GM04504 (cell line): ENCODE measurements at regions not wholly inside any gene's neighbourhood (a gene's known extent, or its start where the extent isn't known, plus 50 kb on each side); places are given as distances from the start of the nearest gene placed in this dataset.

Experiments used
- DNase-seq: peaks from one replicate; pipeline ENCODE4 v3.0.0-alpha.2; 2012; ENCODE audit warnings: low read depth

DNA sequence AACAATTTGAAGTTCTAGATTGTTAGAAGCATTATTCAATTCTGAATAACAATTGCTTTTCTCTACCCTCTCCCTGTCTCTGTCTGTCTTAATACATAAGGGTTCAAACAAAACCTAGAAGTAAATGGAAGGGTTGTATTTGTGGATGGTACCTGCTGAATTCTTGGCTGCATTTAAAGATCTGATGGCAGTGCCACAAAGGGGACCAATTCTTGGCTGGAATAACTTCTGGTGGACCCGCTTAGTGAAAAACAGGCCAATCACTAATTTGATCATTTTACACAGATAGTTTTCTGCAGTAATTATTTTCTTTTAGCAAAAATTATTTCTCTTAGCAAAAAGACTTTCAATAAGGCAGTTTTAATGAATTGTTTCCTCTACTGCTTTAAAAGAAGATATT, 353.5 kb downstream of the MYCN start:
- DNase-seq = no peak

DNA sequence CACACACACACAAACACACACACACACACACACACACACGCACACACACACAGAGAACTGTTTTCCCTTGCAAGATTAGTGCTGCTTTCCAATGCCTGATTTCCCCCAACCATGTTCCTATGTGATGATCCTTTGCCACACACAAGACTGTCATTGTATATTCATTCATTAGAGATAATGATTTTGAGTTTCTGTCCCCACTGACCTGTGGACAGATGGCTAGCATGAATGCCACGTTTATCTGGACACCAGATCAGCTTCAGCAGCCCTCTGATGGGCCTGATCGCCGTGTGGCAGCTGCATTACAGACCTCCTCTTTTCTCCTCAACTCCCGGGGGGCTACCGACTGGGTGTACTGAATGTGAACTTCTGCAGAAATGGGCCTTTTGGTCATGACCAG, 353.0 kb downstream of the MYCN start:
- no peak for DNase-seq

DNA sequence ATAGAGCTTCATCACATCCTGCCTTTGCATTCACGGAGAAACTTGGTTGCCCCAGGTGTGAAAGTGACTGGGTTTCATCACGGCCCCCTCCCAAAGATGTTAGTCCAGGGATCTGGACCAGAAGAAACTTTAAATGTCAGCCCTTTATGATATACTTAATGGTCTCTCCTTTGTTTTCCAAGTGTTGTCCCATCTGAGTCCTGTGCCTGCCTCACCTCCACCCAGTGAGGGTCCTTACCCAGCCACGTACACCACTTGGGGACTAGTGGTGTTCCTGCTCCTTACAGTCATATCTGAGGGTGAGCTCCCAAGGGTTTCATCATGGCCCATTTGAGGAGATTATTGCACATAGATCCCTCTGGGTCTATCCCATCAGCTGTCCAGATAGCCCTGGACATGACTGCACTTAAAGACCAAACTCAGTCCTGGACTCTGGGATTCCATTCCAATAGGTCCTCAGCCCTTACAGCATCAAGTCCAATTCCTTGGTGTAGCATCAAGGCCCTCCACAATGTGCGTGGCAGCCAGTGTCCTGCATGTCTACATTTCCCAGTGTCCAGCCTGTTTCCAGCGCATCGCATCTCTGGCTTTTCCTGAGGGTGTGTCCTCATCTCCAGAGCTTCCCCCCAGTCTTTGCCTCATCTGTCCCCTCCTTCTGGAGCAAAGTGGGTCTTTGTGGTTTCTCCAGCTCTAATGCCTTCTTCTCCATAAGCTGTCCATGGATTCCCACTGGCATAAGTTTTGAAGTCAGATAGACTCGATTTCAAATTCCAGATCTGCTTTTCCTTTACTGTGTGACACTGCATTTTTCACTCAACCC, 351.6 kb downstream of the MYCN start:
- DNase-seq = no peak

DNA sequence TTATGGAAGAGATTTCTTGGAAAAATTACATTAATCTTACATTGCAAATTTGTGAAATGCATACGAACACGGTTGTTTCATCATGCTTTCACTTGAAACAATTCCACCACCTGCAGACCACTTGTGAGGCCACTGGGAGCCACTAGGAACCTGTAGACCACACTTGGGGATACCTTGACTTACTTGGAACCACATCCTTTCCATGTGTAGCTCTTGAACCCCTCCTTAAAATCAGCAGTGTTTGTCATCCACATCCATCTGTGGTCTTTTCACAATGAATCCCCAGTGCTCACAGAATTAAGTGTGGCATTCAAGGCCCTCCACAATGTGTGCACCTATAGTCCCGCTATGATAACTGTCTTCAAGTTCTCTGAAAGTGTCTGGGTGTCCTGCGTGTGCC, 350.9 kb downstream of the MYCN start:
- no peak for DNase-seq

DNA sequence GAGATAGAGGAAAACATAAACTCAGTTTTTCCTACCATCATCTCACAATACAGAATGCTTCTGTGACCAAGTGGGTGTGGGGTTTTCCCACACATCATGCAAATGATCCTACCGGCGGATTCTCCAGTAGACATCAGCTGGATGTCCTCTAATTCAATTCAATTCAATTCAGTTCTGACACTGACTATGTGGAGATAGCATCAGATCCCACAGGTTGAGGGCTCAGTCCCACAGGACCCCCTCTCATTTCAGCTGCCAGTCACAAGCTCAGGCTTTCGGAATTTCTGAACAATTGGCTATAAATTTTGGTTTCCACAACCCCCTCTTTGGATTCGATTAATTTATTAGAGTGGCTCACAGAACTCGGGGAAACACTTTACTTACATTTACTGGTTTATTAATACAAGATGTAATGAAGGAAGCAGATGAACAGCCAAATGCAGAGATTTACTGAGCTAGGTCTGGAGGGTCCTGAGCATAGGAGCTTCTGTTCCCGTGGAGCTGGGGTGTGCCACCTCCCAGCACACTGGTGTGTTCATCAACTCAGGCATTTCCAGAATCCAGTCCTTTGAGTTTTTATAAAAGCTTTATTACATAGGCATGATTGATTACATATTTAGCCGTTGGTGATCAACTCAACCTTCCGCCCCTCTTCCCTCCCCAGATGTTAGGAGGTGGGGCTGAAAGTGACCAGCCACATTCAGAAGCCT, 350.1 kb downstream of the MYCN start:
- no peak for DNase-seq

DNA sequence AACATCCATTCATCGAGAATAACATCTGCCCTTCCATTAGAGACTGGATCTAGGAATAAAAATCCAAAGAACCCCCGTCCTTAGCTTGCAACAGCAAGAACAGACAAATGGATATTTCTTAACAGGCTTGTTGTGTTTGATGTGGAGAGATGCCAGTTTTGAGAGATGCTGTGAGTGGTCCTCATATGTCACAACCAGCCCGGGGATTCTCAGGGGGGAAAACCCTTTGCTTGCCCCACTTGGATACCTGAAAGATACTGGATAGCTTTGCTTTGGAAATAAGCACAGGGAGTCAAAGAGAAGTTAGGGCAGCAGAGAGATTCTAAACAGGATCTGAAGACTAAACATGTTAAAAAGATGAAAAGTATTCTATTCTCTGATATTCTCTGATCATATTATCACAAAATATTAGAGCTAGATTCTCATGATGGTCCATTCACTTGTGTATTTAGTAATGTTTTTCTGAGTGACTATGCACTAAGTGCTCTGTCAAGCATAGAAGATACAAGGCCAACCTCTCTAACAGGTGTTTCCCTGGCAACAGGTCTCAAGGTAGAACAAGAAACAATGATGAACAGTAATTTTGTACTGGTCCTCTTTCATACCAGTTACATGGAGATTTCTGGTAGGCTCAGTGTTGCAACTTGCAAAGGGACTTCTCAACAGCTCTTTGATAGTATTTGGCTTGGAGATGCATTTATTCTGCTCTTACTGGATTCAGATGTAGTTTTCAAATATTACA, 348.2 kb downstream of the MYCN start:
- no peak for DNase-seq

DNA sequence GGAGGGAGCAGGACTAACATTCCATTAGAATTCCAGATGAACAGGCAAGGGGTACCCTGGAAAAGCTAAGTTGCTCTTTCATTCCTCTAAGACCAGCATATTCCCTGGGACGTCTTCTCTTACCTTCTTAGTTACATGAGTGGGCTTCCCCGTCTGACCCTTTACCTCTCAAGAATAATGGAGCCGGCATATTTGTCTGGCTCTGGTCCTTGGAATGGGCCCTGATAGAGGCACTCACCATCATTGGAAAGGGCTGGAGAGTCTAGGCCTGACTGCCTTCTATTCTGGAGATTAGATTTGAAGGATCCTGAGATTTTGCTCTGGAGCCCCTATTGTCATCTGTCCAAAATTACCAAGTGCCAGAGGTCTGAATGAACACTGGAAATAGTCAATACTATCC, 347.5 kb downstream of the MYCN start:
- DNase-seq = no peak

DNA sequence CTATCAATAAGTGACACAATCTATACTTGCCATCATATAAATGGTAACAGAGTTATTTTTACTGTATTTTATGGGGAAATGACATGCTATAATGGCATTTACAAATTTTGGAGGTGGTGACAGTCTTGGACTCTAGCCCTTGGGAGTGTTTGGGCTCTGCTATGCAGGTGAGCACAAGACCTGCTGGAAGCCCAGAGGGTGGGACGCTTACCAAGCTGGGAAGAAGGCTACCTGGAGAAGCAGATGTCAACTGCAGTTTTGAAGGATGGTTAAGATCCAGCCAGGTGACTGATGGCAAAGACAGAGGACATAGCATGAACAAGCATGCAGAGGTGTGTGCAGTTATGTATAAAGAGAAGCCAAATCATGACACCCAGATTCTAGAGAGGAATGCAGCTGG, 346.9 kb downstream of the MYCN start:
- no peak for DNase-seq

DNA sequence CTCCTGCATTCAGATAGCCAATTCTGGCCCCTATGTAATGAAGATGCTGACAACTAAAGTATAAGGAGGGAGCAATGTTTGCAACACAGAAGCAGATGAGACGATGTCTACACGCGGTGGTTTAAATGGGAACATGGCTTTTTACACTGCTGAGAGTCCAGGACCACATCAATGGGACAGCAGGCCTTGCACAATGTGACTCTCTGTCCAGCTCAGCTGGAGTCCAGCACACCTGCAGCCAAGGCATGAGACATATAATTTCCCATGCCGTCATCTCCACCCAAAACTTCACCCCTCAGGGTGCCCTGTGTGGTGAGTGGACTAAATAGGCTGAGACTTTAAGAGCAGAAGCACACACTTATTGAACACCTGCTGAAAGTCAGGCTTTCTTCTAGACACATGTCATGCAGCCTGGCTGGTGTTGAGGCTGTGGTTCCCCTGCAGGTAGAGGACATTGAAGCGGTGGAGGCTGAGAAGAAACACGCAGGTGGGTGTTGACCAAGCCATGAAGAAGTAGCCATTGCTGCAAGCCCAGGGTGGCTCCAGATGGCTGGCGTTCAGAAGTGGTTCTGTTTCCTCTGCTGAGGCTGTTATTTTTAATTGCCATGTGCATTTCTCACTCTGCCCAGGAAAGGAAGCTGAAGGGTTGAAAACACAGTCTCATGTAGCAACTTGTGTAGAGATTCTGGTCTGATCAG, 345.6 kb downstream of the MYCN start:
- DNase-seq = no peak

DNA sequence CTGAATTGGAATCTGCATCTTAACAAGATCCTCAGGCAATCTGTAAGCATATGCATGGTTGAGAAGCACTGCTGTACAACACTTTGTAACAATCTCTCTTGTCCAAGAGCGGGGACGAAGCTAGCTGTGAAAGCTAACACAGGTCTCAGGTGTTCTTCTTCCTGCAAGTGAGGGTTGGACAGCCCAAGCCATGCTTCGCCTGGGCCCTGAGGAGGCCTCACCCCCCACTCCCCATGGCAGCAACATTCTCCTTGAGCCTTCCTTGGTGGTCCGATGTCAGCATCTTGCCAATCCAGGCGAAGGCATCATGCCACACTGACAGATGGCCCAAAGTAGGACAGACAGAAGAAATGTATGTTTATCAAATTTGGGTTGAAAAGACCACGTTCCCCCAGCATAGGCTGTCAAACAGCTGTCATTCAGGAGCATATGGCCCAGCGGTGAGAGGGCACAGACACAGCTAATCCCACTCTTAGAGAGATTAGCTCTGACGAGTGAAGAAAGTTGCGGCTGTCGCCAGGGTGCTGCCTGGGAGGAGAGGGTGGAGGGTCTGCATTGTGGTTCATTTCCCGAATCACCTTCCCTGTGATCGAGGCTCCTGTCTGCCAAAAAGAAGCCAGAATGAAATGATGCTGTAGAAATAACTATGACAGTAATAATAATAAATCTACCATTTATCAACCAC, 344.7 kb downstream of the MYCN start:
- no peak for DNase-seq

DNA sequence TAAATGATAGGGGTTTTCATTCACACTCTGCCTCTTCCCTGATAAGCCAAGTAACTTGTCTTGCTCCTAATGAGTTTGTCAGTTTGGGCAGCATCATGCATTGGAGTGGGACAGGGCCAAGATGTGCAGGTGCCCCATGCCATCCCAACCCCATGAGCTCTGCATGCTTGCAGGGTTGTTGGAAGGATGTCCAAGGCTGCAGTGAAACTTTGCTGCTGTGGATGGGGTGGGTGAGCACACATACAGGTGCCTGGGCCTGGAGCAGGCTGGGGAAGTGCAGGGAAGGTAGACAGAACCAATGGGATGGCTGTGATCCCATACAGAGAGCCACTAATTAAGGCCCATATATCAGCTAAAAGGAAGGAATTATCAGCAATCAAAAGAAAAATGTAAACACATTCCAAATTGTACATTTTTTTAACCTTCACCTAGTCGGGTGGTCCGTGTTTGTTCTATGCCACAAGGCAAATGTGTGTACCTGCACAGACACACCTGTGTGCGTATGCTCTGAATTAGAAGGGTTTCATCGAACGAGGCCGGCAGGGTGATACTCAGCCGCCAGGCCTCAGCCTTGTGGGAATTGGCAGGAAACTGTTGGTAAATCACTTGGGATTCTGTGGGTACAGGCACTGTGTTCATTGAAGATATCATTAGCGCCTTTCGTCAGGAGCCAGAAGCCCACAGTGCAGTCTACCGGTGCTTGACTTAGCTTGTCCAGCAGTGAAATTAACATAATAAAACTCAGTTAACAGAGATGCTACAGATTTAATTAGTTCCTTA, 342.9 kb downstream of the MYCN start:
- DNase-seq = no peak

DNA sequence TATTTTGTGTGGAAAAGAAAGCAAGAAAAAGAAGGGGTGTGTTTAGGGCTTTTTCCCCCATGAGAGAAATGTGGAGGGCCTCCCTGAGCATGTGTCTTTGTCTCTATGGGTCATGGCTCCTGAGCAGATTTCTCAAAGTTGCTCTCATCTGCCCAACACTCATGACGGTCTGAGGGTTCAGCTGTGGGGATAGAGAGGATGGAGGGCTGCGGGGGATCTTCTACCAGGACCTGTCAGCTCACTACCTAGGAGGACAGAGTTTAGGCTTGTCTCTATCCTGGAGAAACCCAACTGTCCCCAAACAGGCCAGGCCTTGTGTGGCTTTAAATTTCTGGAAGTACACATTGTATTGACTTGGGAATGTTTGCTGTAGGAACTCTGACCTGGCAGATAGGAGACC, 342.2 kb downstream of the MYCN start:
- no peak for DNase-seq

DNA sequence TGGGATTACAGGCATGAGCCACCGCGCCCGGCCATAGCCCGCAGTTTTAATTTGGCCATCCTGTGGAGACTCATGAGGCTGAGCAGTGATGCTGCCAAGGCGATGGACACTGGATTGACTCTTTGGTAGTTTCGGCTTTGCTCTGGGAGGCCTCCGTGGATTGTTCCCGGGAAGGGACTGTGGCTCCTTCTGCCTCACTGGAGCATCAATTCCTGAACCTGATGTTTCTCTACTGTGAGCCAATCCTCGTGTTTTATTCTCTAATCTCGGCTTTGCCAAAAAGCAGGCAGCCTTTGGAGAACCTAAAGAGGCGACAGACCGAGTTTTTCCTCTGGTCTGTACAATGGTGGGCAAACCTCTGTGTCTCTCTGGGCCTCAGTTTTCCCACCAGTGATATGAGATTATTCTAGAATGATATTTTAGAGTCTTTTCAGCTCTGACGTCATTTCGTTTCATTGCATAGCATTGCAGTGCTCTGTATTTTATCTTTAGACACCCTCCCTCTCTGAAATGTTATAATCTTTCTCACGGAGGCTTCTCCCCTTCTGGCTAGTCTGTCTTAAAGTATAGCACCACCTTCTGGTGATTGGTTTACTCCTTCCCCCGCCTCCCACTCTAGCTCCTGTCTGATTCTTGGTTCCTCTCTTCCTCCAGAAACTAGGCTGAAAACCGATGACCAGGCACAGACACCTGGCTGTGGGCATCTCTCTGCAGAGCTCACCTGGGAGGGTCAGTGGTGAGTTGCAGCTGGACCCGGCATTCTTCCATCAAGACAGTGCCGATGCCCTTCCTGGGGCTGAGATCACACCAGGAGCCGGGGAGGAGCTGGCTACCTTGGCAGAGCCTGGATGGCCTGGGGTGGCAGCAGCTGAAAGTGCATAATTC, 341.3 kb downstream of the MYCN start:
- no peak for DNase-seq

DNA sequence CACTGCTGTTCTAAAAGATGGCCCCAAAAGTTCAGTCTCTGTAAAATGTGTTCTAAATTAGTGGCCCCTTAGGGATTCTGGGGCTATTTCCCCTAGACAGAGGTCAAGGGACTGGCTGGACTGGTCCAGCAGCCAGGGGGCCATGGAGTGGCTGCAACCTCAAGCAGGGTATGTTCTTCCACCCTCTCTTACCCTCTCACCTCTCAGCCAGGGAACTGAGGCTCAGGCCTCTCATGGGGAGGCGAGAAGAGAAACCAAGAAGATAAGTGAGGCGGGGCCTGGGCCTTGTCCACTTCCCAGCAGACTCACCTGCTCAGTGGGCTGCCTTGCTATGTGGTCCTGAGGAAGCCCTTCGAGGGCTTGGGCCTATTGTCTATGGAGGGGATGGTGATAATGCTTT, 339.7 kb downstream of the MYCN start:
- DNase-seq = no peak

DNA sequence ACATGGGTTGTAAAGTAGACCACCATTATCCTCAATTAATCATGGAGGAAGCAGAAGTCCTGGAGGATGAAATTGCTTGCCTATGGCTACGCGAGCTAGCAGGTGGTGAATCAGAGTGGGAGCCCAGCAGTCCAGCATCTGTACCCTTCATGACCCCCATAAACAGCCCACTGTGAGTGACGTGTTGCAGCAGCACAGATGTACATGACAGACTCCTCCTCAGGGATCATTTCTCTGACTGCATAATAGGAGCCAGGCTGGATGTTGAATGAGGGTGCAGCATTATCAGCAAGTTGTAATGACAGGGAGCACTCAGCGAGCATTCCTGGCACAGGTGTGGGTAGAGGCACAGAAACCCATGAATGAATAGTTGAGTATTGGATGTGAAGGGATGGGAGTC, 339.3 kb downstream of the MYCN start:
- no peak for DNase-seq

DNA sequence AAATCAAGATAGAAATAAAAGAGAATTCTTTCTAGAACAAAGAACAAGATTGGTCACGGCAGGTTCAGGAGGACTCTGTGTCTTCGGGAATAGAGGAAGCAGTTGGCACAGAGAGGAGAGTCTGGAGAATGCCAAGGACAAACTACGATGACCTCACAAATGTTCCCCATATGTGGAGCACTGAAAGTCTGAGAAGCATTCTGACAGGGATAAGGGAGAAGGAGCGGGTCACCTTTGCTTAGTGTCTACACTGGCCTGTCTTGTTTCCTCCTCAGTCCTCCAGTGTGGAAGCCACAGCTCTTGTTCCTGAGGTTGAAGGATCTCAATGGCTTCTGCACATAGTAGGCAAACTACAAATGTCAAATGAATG, 338.8 kb downstream of the MYCN start:
- no peak for DNase-seq

DNA sequence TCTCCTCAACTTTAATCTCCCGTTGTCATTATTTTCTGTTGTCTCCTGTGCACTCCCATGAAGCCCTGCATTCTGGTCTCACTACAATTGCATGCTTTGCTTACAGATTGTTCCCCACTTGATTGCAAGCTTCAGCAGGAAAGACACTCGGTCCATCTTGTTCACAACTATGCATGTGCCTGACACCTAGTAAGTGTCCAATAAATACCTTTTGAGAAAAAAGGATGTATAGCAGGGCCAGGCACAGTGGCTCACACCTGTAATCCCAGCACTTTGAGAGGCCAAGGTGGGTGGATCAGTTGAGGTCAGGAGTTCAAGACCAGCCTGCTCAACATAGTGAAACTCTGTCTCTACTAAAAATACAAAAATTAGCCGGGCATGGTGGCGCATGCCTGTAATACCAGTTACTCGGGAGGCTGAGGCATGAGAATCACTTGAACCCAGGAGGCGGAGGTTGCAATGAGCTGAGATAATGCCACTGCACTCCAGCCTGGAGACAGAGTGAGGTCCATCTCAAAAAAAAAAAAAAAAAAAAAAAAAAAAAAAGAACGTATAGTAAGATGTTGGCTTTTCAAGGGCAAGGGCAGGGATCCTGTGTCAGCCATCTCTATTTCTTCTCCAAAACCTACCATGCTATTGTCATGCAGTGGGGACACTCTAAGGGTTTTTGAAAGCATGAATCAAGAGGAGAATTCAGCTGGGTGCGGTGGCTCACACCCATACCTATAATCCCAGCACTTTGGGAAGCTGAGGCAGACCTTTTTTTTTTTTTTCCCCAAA, 338.3 kb downstream of the MYCN start:
- DNase-seq = no peak

DNA sequence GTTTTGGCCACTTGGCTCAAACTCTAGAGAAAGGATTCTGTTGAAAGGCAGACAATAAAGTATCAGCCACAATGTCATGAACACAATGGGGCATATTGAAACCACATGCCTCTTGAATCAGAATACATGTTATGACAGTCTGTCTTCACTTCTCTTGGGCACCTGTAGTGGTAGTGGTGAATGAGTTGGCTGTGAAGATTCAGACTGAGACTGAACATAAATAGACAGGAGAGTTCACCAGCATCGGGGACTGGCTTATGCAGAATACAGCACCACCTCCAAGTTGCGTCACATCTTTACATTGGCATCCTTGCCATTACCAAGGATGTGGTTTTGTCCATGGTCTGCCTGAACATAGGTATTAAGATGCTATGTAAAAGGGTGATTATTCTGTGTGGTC, 336.8 kb downstream of the MYCN start:
- no peak for DNase-seq

DNA sequence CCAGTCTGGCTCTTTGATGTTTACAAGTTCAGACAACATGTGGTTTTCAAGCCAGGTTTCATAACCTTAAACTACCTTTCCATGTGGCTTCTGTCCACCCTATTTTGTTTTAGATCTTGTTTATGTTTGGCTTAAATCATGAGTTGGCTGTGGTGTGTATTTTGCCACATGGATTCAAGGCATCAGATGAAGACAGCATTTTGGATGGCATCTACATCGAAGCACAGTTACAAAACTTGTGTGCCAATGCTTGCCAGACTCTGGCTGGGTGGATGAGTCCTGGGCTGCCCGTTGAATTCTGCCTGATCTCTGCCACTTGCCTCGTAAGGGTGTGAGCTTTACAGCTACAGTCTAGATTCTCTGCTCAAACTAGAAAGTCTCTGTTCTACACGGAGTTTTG, 335.3 kb downstream of the MYCN start:
- DNase-seq = no peak
